DOHH2 (cell line): ENCODE measurements at regions not wholly inside any gene's neighbourhood (a gene's known extent, or its start where the extent isn't known, plus 50 kb on each side); places are given as distances from the start of the nearest gene placed in this dataset.

Source experiments
- CTCF ChIP-seq: fragments of 200-600 bp; sonication (generic); IDR thresholded peaks from one replicate; pipeline ENCODE4 v1.5.1; 2014; ENCODE audit warnings: antibody characterized with exemption, mild to moderate bottlenecking, low read depth, low read length; ENCODE audit not compliant: poor library complexity, severe bottlenecking
- EZH2phosphoT487 ChIP-seq: fragments of 200-600 bp; sonication (generic); IDR thresholded peaks from 2 replicates; pipeline ENCODE4 v1.6.1; 2017; ENCODE audit warnings: borderline replicate concordance, mild to moderate bottlenecking, antibody characterized with exemption, low read length, moderate library complexity, mixed read lengths

GRCh38 chr2:424306-425171 is 136.6 kb upstream of the ALKAL2 start:
- TF ChIP-seq CTCF: no peak
- TF ChIP-seq EZH2phosphoT487: no peak
